WTC11 (cell line): ENCODE measurements at regions not wholly inside any gene's neighbourhood (a gene's known extent, or its start where the extent isn't known, plus 50 kb on each side); places are given as distances from the start of the nearest gene placed in this dataset.

Experiments
- CREM ChIP-seq: sonication (generic); formaldehyde crosslinking; IDR thresholded peaks from 2 replicates; pipeline ENCODE4 v1.8.1; 2022; ENCODE audit warnings: mild to moderate bottlenecking, missing genetic modification reagents, moderate library complexity
- FOXP1 ChIP-seq: sonication (generic); formaldehyde crosslinking; IDR thresholded peaks from 2 replicates; pipeline ENCODE4 v1.8.0; 2022; ENCODE audit warnings: missing genetic modification reagents, mild to moderate bottlenecking, moderate library complexity, borderline replicate concordance
- TF ChIP-seq, protein P1 (sequence below): fragments of 200-600 bp; IDR thresholded peaks from 2 replicates; pipeline ENCODE4 v1.8.0; 2022; ENCODE audit warnings: antibody characterized with exemption
- TF ChIP-seq, protein P2 (sequence below): sonication (generic); formaldehyde crosslinking; IDR thresholded peaks from 2 replicates; pipeline ENCODE4 v1.8.1; 2022; ENCODE audit warnings: mild to moderate bottlenecking, missing genetic modification reagents, moderate library complexity, borderline replicate concordance
- TF ChIP-seq, protein P3 (sequence below): sonication (generic); formaldehyde crosslinking; IDR thresholded peaks from 2 replicates; pipeline ENCODE4 v1.8.0; 2022; ENCODE audit warnings: mild to moderate bottlenecking, missing genetic modification reagents

DNA sequence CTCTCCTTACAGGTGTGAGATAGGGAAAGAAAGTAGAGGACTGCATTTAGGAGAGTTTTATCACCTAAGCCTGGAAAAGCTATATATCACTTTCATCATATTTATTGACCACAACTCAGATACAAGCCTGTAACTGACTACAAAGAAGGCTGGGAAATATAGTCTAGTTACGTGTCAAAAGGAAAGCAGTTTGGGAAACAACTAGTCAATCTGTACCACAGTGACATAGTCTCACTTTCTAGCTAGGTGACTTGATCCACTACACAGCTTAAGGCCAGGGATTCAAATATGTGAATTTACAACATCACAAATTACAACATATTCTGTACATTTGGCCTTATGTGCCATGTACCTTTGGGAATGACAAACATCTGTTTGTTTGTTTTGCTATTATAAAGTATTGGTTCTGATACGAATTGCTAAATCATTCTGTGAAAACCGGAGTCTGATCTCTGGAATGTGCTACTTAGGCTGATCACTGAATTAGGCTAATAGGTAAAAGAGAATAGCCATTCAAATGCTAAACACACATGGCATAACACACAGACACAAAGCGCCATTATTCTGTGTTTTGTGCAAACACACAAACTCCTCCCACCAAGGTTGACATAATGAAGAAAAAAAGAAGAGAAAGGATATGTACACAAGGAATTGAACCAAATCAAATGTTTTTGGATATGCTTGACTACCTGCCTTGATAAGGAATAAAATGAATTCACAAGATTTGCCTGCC lies 279.8 kb downstream of the DUSP6 start:
- TF ChIP-seq FOXP1 (CRISPR knock-in tag) = no peak
- TF ChIP-seq, protein P1, sequence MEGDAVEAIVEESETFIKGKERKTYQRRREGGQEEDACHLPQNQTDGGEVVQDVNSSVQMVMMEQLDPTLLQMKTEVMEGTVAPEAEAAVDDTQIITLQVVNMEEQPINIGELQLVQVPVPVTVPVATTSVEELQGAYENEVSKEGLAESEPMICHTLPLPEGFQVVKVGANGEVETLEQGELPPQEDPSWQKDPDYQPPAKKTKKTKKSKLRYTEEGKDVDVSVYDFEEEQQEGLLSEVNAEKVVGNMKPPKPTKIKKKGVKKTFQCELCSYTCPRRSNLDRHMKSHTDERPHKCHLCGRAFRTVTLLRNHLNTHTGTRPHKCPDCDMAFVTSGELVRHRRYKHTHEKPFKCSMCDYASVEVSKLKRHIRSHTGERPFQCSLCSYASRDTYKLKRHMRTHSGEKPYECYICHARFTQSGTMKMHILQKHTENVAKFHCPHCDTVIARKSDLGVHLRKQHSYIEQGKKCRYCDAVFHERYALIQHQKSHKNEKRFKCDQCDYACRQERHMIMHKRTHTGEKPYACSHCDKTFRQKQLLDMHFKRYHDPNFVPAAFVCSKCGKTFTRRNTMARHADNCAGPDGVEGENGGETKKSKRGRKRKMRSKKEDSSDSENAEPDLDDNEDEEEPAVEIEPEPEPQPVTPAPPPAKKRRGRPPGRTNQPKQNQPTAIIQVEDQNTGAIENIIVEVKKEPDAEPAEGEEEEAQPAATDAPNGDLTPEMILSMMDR = no peak
- TF ChIP-seq, protein P2, sequence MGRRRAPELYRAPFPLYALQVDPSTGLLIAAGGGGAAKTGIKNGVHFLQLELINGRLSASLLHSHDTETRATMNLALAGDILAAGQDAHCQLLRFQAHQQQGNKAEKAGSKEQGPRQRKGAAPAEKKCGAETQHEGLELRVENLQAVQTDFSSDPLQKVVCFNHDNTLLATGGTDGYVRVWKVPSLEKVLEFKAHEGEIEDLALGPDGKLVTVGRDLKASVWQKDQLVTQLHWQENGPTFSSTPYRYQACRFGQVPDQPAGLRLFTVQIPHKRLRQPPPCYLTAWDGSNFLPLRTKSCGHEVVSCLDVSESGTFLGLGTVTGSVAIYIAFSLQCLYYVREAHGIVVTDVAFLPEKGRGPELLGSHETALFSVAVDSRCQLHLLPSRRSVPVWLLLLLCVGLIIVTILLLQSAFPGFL (CRISPR knock-in tag) = no peak
- TF ChIP-seq, protein P3, sequence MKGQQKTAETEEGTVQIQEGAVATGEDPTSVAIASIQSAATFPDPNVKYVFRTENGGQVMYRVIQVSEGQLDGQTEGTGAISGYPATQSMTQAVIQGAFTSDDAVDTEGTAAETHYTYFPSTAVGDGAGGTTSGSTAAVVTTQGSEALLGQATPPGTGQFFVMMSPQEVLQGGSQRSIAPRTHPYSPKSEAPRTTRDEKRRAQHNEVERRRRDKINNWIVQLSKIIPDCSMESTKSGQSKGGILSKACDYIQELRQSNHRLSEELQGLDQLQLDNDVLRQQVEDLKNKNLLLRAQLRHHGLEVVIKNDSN = no peak
- no peak for TF ChIP-seq CREM
